ENCODE measurements at regions not wholly inside any gene's neighbourhood (a gene's known extent, or its start where the extent isn't known, plus 50 kb on each side); places are given as distances from the start of the nearest gene placed in this dataset.

- FAIRE-seq (no peak), DNase-seq (ENCODE audit: low read depth in 1 of 2, low spot score in 1 of 2) (no peak), ATAC-seq (no peak)
- H3K4me2 ChIP-seq, result no peak overlapping the region
- no peak overlapping the region for H3K4me3 ChIP-seq
- no peaks in the 10 kb centered on the region for H3K4me1 ChIP-seq
- WGBS (ENCODE audit: missing lambda C conversion rate), result 29% methylated on average over 8 of the region's 8 CpGs
- no peaks in the 10 kb centered on the region for H3K9me3 ChIP-seq
- TF ChIP-seq PBX3 (IDR thresholded peaks at IDR 0.05) (no peak), BCL3 (IDR thresholded peaks at IDR 0.05) (no peak), CTCF (IDR thresholded peaks at IDR 0.05) (no peak), TFCP2L1 (CRISPR knock-in tag; IDR thresholded peaks at IDR 0.05) (no peak), SMC3 (IDR thresholded peaks at IDR 0.05) (no peak), CHD2 (IDR thresholded peaks at IDR 0.05; ENCODE audit: low read length, partially characterized antibody) (no peak)
- CTCF ChIA-PET, result no interaction called here
- POLR2A ChIA-PET, result no interaction called here
- no peak overlapping the region for H3K27ac ChIP-seq
Measured at GRCh38 chr2:103808814-103809213, 1045.1 kb upstream of the POU3F3 start.

GRCh38 chr2:103809415-103809814 lies 1044.5 kb upstream of the POU3F3 start:
- FAIRE-seq, result no peak
- Histone ChIP-seq H3K4me3 (no peak overlapping the region), H3K4me1 (no peaks in the 10 kb centered on the region), H3K4me2 (no peak overlapping the region), H3K9me3 (no peaks in the 10 kb centered on the region), H3K27ac (no peak overlapping the region)
- TF ChIP-seq GATA3 (IDR thresholded peaks at IDR 0.05; ENCODE audit: borderline replicate concordance), result no peak
- no peak for TF ChIP-seq HEYL (CRISPR knock-in tag; IDR thresholded peaks at IDR 0.05)
- no peak for TF ChIP-seq PHF8 (IDR thresholded peaks at IDR 0.05; ENCODE audit: borderline replicate concordance, low read depth)
- TF ChIP-seq NFE2L2 (conservative IDR thresholded peaks at IDR 0.05; ENCODE audit: low read length), result no peak
- no peak for TF ChIP-seq MAFK (IDR thresholded peaks at IDR 0.05; ENCODE audit: partially characterized antibody)
- no peak for TF ChIP-seq CHD4 (IDR thresholded peaks at IDR 0.05; ENCODE audit: borderline replicate concordance)
- TF ChIP-seq KDM1A (IDR thresholded peaks at IDR 0.05; ENCODE audit: low read depth), result no peak
- TF ChIP-seq RARB (CRISPR knock-in tag; IDR thresholded peaks at IDR 0.05), result no peak
- TF ChIP-seq FOXS1 (CRISPR knock-in tag; IDR thresholded peaks at IDR 0.05), result no peak
- no peak for TF ChIP-seq HOXB5 (CRISPR knock-in tag; IDR thresholded peaks at IDR 0.05)
- TF ChIP-seq ESRRA (IDR thresholded peaks at IDR 0.05; ENCODE audit: borderline replicate concordance, low read length), result no peak
- no peak for TF ChIP-seq KDM5A (IDR thresholded peaks at IDR 0.05)
- TF ChIP-seq SREBF2 (IDR thresholded peaks at IDR 0.05), result no peak
- TF ChIP-seq TP53 (CRISPR knock-in tag; IDR thresholded peaks at IDR 0.05), result no peak
- TF ChIP-seq MAX (IDR thresholded peaks at IDR 0.05), result no peak
- TF ChIP-seq ZNF302 (CRISPR knock-in tag; IDR thresholded peaks at IDR 0.05), result no peak
- no peak for TF ChIP-seq NR3C1 (IDR thresholded peaks at IDR 0.05)
- TF ChIP-seq RNF2 (IDR thresholded peaks at IDR 0.05; ENCODE audit: borderline replicate concordance, low read depth), result no peak
- no peak for TF ChIP-seq SMC3 (IDR thresholded peaks at IDR 0.05)
- no peak for TF ChIP-seq CEBPB (IDR thresholded peaks at IDR 0.05)
- WGBS (ENCODE audit: missing lambda C conversion rate), result 21% methylated on average over 7 of the region's 7 CpGs
- POLR2A ChIA-PET, result no interaction called here
- no peak for DNase-seq (ENCODE audit: low read depth in 1 of 2, low spot score in 1 of 2)
- no peak for ATAC-seq
- CTCF ChIA-PET, result no interaction called here
